Naive thymus-derived CD4-positive, alpha-beta T cell (primary cell): ENCODE measurements at regions not wholly inside any gene's neighbourhood (a gene's known extent, or its start where the extent isn't known, plus 50 kb on each side); places are given as distances from the start of the nearest gene placed in this dataset.

ENCODE experiments used
- ATAC-seq: fragments of 150-1000 bp; cut with Tn5 transposase; 2 replicates; pipeline ENCODE4 v1.10.0; 2021; ENCODE audit warnings: mild to moderate bottlenecking, moderate library complexity
- CTCF ChIA-PET: fragments of 350-600 bp; sonication (Branson Sonifier 250); formaldehyde crosslinking; loops from one replicate; lab custom pipeline; 2021; ENCODE audit warnings: antibody characterized with exemption; lab: Charles Lee
- POLR2A ChIA-PET: fragments of 350-600 bp; sonication (Branson Sonifier 250); formaldehyde crosslinking; loops from one replicate; lab custom pipeline; 2021; ENCODE audit warnings: antibody characterized with exemption, inconsistent platforms; lab: Charles Lee
- DNase-seq, 9 donors: peaks; one replicate each; pipeline versions ENCODE4 v3.0.0 to v3.0.0-alpha.2; 2020 to 2022; ENCODE audit warnings: mixed read lengths in 1 of 9
- H3K27ac ChIP-seq: one replicate; pipeline ENCODE4 v1.7.0; 2013; ENCODE audit warnings: mild to moderate bottlenecking, low read depth, low read length, moderate library complexity
- H3K27me3 ChIP-seq, 2 donors: one replicate each; pipeline ENCODE4 v1.7.0; 2013; ENCODE audit warnings: low read length in 2 of 2, mild to moderate bottlenecking in 2 of 2, moderate library complexity in 2 of 2; ENCODE audit not compliant: control insufficient read depth in 2 of 2, insufficient read depth in 2 of 2
- H3K36me3 ChIP-seq, 3 experiments: 1 replicate in 2 of 3; 2 replicates in 1 of 3; pipeline ENCODE4 v1.7.0; 2013; ENCODE audit warnings: low read length in 3 of 3, mild to moderate bottlenecking in 3 of 3, moderate library complexity in 1 of 3; ENCODE audit not compliant: insufficient read depth in 3 of 3, control insufficient read depth in 2 of 3
- H3K4me1 ChIP-seq, 2 donors: one replicate each; pipeline ENCODE4 v1.7.0; 2013; ENCODE audit warnings: low read length in 2 of 2, mild to moderate bottlenecking in 2 of 2, moderate library complexity in 1 of 2; ENCODE audit not compliant: control insufficient read depth in 2 of 2, insufficient read depth in 2 of 2
- H3K4me3 ChIP-seq: 2 replicates; pipeline ENCODE4 v1.7.0; 2013; ENCODE audit warnings: mild to moderate bottlenecking, low read length
- H3K9me3 ChIP-seq, 3 experiments: 1 replicate in 2 of 3; 2 replicates in 1 of 3; pipeline ENCODE4 v1.7.0; 2013; ENCODE audit warnings: low read length in 3 of 3; ENCODE audit not compliant: control insufficient read depth in 2 of 3
- H3K27ac Mint-ChIP-seq, 9 donors: one replicate each; pipeline ENCODE4 v1.8.0; 2020 to 2022; ENCODE audit warnings: mixed read lengths in 9 of 9, mild to moderate bottlenecking in 8 of 9, moderate library complexity in 5 of 9, inconsistent platforms in 2 of 9
- H3K27me3 Mint-ChIP-seq, 5 donors: one replicate each; pipeline ENCODE4 v1.8.0; 2021 to 2022; ENCODE audit warnings: mixed read lengths in 5 of 5, mild to moderate bottlenecking in 1 of 5
- H3K36me3 Mint-ChIP-seq, 5 donors: one replicate each; pipeline ENCODE4 v1.8.0; 2020 to 2022; ENCODE audit warnings: mixed read lengths in 5 of 5, mild to moderate bottlenecking in 3 of 5, inconsistent platforms in 1 of 5
- H3K4me1 Mint-ChIP-seq, 7 donors: one replicate each; pipeline ENCODE4 v1.8.0; 2020 to 2022; ENCODE audit warnings: mixed read lengths in 7 of 7, mild to moderate bottlenecking in 3 of 7, inconsistent platforms in 1 of 7
- H3K4me3 Mint-ChIP-seq, 10 donors: one replicate each; pipeline ENCODE4 v1.8.0; 2020 to 2022; ENCODE audit warnings: mild to moderate bottlenecking in 10 of 10, mixed read lengths in 10 of 10, moderate library complexity in 6 of 10, inconsistent platforms in 2 of 10
- H3K9me3 Mint-ChIP-seq, 11 donors: one replicate each; pipeline ENCODE4 v1.8.0; 2020 to 2022; ENCODE audit warnings: mixed read lengths in 11 of 11, mild to moderate bottlenecking in 4 of 11, inconsistent platforms in 1 of 11, moderate library complexity in 1 of 11
- intact Hi-C, 2 donors: fragments of 100-400 bp; cut with micrococcal nuclease; formaldehyde crosslinking; loops; one replicate each; pipeline ENCODE4 v1.15.1; 2023

DNA sequence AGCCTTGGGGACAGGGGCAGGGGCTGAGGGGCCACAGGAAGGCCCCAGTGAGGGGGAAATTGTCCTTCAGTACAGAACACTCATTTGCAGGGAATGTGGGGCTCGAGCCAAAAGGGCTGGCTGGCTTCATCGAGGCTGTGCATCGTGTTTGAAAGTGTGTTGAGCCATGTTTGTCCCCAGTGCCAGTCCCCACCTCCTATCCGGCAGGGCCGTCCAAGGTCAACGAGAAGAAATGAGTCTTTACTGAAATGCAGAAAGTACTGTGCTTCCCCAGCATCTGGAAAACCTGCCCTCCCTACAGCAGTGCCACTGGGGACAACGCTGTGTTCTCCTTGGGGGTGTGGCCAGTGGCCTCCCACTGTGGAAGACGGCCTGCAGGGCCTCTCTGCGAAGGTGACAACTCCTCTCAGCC, 214.1 kb downstream of the KLF6 start:
- ATAC-seq (no peak), DNase-seq (no peak)
- H3K4me1 ChIP-seq, result no peaks in the 10 kb centered on the region
- no peaks in the 10 kb centered on the region for H3K36me3 ChIP-seq
- H3K9me3 ChIP-seq, result no peaks in the 10 kb centered on the region
- no peak overlapping the region for H3K4me3 Mint-ChIP-seq
- peaks cover 0 to 23% (median 0%) of the 10 kb centered on the region in 5 donors for H3K27me3 Mint-ChIP-seq
- H3K4me1 Mint-ChIP-seq, result peaks cover 10 to 19% (median 11%) of the 10 kb centered on the region in 7 donors
- no peaks in the 10 kb centered on the region for H3K27me3 ChIP-seq
- H3K36me3 Mint-ChIP-seq, result peaks cover 0 to 2% (median 0%) of the 10 kb centered on the region in 5 donors
- no peak overlapping the region for H3K27ac ChIP-seq
- H3K9me3 Mint-ChIP-seq, result peaks cover 0 to under 1% (median 0%) of the 10 kb centered on the region in 11 donors
- H3K4me3 ChIP-seq, result no peak overlapping the region
- ChIA-PET CTCF (no interaction called here), POLR2A (no interaction called here)
- intact Hi-C loops, result no loop called here
- H3K27ac Mint-ChIP-seq, result no peak overlapping the region

DNA sequence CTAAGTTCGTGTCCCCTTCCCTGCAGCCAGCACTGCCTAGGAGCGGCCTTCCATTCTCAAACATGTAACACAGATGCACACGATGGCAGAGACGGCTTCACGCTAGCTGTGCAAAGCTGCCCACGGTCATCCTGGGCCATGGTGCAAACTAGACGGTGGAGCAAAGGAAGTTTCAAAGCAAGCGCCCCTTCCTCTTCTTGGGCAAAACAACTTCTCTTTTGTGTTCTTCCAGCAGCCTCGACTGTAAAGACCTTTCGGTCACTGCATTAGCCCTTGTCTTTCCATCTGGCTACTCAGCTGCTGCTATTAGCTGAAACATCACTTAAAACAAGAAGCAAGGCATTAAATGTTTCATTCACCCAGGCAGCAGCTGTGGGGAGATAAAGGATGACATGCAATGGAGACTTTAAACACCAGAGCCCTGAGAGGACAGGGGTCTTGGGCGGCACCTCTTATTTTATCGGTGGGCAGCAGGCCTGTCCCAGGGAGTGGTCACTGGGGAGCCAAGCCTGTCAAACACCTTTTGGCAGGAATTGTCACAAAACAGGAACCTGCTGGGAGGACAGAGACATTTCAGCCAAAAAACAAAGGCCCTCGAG, 214.8 kb downstream of the KLF6 start:
- POLR2A ChIA-PET, result no interaction called here
- H3K27ac Mint-ChIP-seq, result no peak overlapping the region
- intact Hi-C loops, result no loop called here
- Histone ChIP-seq H3K27ac (no peak overlapping the region), H3K36me3 (no peaks in the 10 kb centered on the region), H3K27me3 (no peaks in the 10 kb centered on the region), H3K4me3 (no peak overlapping the region), H3K9me3 (no peaks in the 10 kb centered on the region), H3K4me1 (no peaks in the 10 kb centered on the region)
- peaks cover 0 to 20% (median 0%) of the 10 kb centered on the region in 5 donors for H3K27me3 Mint-ChIP-seq
- peaks cover 0 to 4% (median 0%) of the 10 kb centered on the region in 11 donors for H3K9me3 Mint-ChIP-seq
- peaks cover 0 to 2% (median 0%) of the 10 kb centered on the region in 5 donors for H3K36me3 Mint-ChIP-seq
- DNase-seq, result no peak
- no peak overlapping the region for H3K4me3 Mint-ChIP-seq
- peaks cover 10 to 19% (median 11%) of the 10 kb centered on the region in 7 donors for H3K4me1 Mint-ChIP-seq
- CTCF ChIA-PET, result interaction anchor here (0.8 kb wide), 1 partner anchor 8 kb away, joined by 3 read pairs; no protein-coding TSS in a partner anchor
- no peak for ATAC-seq

DNA sequence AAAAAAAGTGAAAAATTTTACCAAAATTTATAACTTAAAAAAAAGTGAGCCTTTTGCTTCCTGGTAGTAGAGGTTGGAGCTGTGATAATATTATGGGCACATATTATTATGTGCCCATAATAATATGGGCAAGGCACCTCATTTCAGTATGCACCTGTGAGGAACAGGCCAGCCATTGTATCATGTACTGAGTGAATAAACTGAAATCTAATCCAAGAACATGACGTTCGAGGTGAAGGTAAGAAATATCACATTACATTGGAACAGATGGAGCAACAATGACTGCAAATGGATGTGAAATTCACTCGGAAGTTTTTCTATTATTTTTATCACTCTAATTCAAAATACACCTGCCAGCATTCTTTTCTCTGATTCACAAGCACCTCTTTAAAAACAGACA, 216.0 kb downstream of the KLF6 start:
- peaks cover 0 to 4% (median 0%) of the 10 kb centered on the region in 11 donors for H3K9me3 Mint-ChIP-seq
- no peaks in the 10 kb centered on the region for H3K9me3 ChIP-seq
- H3K27me3 Mint-ChIP-seq, result peaks cover 0 to 13% (median 0%) of the 10 kb centered on the region in 5 donors

DNA sequence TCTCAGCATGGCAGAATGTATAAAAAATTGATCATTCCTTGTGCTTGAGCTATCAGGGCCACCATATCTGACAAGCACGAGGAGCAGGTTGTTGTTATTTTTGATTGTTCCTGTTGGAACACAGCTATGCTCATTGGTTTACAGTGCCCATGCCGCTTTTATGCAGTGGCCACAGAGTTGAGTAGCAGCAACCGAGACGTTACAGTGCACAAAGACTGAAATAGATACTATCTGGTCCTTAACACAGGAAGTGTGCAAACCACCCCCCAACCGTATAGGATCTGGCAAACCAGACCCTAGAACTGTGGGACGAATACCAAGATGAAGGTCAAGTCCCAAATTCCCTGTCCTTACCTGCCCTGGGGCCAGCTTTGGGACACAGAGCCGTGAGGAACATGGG, 216.6 kb downstream of the KLF6 start:
- peak overlapping the region in 1 of 9 donors; percentile 51 for H3K27ac Mint-ChIP-seq
- H3K36me3 Mint-ChIP-seq, result peaks cover 0 to 2% (median 0%) of the 10 kb centered on the region in 5 donors
- H3K9me3 ChIP-seq, result no peaks in the 10 kb centered on the region
- no peak overlapping the region for H3K4me3 ChIP-seq
- ChIA-PET CTCF (no interaction called here), POLR2A (no interaction called here)
- no peaks in the 10 kb centered on the region for H3K4me1 ChIP-seq
- no peaks in the 10 kb centered on the region for H3K27me3 ChIP-seq
- DNase-seq (no peak), ATAC-seq (no peak)
- intact Hi-C loops, result no loop called here
- no peak overlapping the region for H3K27ac ChIP-seq
- peaks cover 0 to 10% (median 0%) of the 10 kb centered on the region in 5 donors for H3K27me3 Mint-ChIP-seq
- peaks cover 10 to 19% (median 11%) of the 10 kb centered on the region in 7 donors for H3K4me1 Mint-ChIP-seq
- H3K36me3 ChIP-seq, result no peaks in the 10 kb centered on the region
- H3K4me3 Mint-ChIP-seq, result no peak overlapping the region
- H3K9me3 Mint-ChIP-seq, result peaks cover 0 to 4% (median 0%) of the 10 kb centered on the region in 11 donors

More for the DNA sequence above, 216.0 kb downstream of the KLF6 start:
- Histone ChIP-seq H3K27me3 (no peaks in the 10 kb centered on the region), H3K27ac (no peak overlapping the region), H3K4me1 (no peaks in the 10 kb centered on the region), H3K36me3 (no peaks in the 10 kb centered on the region), H3K4me3 (no peak overlapping the region)
- DNase-seq (no peak), ATAC-seq (no peak)
- intact Hi-C loops, result no loop called here
- no peak overlapping the region for H3K4me3 Mint-ChIP-seq
- H3K4me1 Mint-ChIP-seq, result peaks cover 10 to 19% (median 11%) of the 10 kb centered on the region in 7 donors
- ChIA-PET POLR2A (no interaction called here), CTCF (no interaction called here)
- no peak overlapping the region for H3K27ac Mint-ChIP-seq
- peaks cover 0 to 2% (median 0%) of the 10 kb centered on the region in 5 donors for H3K36me3 Mint-ChIP-seq

GRCh38 chr10:3567291-3567963, 217.6 kb downstream of the KLF6 start:
- DNase-seq, result no peak
- H3K27ac Mint-ChIP-seq, result peak overlapping the region in 1 of 9 donors; percentile 13
- peaks cover 0 to 4% (median 0%) of the 10 kb centered on the region in 5 donors for H3K27me3 Mint-ChIP-seq
- H3K36me3 ChIP-seq, result no peaks in the 10 kb centered on the region
- no peak for ATAC-seq
- H3K27ac ChIP-seq, result no peak overlapping the region
- H3K9me3 Mint-ChIP-seq, result peaks cover 0 to 4% (median 0%) of the 10 kb centered on the region in 11 donors
- no peak overlapping the region for H3K4me3 Mint-ChIP-seq
- H3K4me1 ChIP-seq, result no peaks in the 10 kb centered on the region
- H3K27me3 ChIP-seq, result no peaks in the 10 kb centered on the region
- CTCF ChIA-PET, result no interaction called here
- POLR2A ChIA-PET, result no interaction called here
- peaks cover 0 to 2% (median 0%) of the 10 kb centered on the region in 5 donors for H3K36me3 Mint-ChIP-seq
- H3K4me1 Mint-ChIP-seq, result peaks cover 10 to 20% (median 11%) of the 10 kb centered on the region in 7 donors
- no peaks in the 10 kb centered on the region for H3K9me3 ChIP-seq
- H3K4me3 ChIP-seq, result no peak overlapping the region
- intact Hi-C loops, result no loop called here

GRCh38 chr10:3566627-3567026, 218.4 kb downstream of the KLF6 start:
- no peaks in the 10 kb centered on the region for H3K9me3 ChIP-seq
- DNase-seq (peak in 5 of 9 donors; percentile 7 to 34 (median 18)), ATAC-seq (peak; percentile 31)
- no peaks in the 10 kb centered on the region for H3K4me1 ChIP-seq
- no peak overlapping the region for H3K4me3 ChIP-seq
- POLR2A ChIA-PET, result no interaction called here
- Mint-ChIP-seq H3K4me1 (peaks cover 10 to 19% (median 11%) of the 10 kb centered on the region in 7 donors), H3K9me3 (peaks cover 0 to 4% (median 0%) of the 10 kb centered on the region in 11 donors), H3K4me3 (no peak overlapping the region), H3K36me3 (peaks cover 0 to 2% (median 0%) of the 10 kb centered on the region in 5 donors), H3K27me3 (no peaks in the 10 kb centered on the region), H3K27ac (peak overlapping the region in 4 of 9 donors; percentile 7 to 54 (median 18))
- no peak overlapping the region for H3K27ac ChIP-seq
- H3K27me3 ChIP-seq, result no peaks in the 10 kb centered on the region
- intact Hi-C loops, result no loop called here
- H3K36me3 ChIP-seq, result no peaks in the 10 kb centered on the region
- CTCF ChIA-PET, result no interaction called here
